ENCODE measurements at regions not wholly inside any gene's neighbourhood (a gene's known extent, or its start where the extent isn't known, plus 50 kb on each side); places are given as distances from the start of the nearest gene placed in this dataset.
A peak's percentile ranks its signal among the peaks of the same experiment; 100 is the strongest.

DNA sequence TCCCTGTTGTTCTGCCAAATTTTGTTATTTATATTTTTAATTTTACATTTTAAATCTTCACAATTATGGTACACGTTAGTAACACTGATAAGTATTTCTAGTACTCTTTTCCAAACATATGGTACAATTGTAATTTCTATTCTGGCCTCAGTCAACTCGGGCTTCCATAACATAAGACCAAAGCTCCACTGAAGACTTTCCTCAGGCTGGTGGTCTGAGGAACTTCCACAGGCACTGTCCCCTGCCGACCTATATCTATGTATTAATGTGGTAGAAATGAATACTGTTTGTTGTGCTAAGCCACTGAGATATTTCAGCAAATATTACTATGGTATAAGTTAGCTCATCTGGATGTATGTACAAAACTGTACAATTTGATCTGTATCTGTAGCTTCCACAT lies 407.6 kb upstream of the ZNF804A start (continued):
- TF ChIP-seq, protein P1, sequence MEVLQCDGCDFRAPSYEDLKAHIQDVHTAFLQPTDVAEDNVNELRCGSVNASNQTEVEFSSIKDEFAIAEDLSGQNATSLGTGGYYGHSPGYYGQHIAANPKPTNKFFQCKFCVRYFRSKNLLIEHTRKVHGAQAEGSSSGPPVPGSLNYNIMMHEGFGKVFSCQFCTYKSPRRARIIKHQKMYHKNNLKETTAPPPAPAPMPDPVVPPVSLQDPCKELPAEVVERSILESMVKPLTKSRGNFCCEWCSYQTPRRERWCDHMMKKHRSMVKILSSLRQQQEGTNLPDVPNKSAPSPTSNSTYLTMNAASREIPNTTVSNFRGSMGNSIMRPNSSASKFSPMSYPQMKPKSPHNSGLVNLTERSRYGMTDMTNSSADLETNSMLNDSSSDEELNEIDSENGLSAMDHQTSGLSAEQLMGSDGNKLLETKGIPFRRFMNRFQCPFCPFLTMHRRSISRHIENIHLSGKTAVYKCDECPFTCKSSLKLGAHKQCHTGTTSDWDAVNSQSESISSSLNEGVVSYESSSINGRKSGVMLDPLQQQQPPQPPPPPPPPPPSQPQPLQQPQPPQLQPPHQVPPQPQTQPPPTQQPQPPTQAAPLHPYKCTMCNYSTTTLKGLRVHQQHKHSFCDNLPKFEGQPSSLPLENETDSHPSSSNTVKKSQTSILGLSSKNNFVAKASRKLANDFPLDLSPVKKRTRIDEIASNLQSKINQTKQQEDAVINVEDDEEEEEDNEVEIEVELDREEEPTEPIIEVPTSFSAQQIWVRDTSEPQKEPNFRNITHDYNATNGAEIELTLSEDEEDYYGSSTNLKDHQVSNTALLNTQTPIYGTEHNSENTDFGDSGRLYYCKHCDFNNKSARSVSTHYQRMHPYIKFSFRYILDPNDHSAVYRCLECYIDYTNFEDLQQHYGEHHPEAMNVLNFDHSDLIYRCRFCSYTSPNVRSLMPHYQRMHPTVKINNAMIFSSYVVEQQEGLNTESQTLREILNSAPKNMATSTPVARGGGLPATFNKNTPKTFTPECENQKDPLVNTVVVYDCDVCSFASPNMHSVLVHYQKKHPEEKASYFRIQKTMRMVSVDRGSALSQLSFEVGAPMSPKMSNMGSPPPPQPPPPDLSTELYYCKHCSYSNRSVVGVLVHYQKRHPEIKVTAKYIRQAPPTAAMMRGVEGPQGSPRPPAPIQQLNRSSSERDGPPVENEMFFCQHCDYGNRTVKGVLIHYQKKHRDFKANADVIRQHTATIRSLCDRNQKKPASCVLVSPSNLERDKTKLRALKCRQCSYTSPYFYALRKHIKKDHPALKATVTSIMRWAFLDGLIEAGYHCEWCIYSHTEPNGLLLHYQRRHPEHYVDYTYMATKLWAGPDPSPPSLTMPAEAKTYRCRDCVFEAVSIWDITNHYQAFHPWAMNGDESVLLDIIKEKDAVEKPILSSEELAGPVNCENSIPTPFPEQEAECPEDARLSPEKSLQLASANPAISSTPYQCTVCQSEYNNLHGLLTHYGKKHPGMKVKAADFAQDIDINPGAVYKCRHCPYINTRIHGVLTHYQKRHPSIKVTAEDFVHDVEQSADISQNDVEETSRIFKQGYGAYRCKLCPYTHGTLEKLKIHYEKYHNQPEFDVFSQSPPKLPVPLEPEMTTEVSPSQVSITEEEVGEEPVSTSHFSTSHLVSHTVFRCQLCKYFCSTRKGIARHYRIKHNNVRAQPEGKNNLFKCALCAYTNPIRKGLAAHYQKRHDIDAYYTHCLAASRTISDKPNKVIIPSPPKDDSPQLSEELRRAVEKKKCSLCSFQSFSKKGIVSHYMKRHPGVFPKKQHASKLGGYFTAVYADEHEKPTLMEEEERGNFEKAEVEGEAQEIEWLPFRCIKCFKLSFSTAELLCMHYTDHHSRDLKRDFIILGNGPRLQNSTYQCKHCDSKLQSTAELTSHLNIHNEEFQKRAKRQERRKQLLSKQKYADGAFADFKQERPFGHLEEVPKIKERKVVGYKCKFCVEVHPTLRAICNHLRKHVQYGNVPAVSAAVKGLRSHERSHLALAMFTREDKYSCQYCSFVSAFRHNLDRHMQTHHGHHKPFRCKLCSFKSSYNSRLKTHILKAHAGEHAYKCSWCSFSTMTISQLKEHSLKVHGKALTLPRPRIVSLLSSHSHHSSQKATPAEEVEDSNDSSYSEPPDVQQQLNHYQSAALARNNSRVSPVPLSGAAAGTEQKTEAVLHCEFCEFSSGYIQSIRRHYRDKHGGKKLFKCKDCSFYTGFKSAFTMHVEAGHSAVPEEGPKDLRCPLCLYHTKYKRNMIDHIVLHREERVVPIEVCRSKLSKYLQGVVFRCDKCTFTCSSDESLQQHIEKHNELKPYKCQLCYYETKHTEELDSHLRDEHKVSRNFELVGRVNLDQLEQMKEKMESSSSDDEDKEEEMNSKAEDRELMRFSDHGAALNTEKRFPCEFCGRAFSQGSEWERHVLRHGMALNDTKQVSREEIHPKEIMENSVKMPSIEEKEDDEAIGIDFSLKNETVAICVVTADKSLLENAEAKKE (CRISPR knock-in tag; IDR thresholded peaks at IDR 0.05), result no peak
- TF ChIP-seq STAT1 (IDR thresholded peaks at IDR 0.05; ENCODE audit: unreplicated experiment), result no peak
- TF ChIP-seq, protein P2, sequence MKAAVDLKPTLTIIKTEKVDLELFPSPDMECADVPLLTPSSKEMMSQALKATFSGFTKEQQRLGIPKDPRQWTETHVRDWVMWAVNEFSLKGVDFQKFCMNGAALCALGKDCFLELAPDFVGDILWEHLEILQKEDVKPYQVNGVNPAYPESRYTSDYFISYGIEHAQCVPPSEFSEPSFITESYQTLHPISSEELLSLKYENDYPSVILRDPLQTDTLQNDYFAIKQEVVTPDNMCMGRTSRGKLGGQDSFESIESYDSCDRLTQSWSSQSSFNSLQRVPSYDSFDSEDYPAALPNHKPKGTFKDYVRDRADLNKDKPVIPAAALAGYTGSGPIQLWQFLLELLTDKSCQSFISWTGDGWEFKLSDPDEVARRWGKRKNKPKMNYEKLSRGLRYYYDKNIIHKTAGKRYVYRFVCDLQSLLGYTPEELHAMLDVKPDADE (IDR thresholded peaks at IDR 0.05), result no peak

DNA sequence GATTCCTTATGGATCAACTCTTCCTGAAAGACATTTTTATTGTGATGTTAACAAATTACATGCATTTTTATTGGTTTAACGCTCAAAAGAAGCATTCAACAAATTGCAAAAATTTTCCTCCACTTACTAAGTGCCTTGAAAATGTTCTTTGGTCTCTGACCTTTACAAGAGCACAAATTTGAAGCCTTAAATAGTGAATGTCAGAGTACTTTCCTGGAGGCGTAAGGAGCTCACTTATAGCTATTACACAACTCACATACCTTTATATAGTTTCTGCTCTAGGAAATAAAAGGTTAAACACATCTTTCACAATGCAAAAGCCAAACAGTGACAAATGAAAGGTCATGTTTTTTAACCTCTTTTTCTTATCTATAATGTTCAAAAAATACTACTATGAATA lies 405.7 kb upstream of the ZNF804A start:
- no peaks in the 10 kb centered on the region for H4K20me1 ChIP-seq (replicated peaks; ENCODE audit: insufficient read depth)

More for the DNA sequence above, 405.7 kb upstream of the ZNF804A start:
- Mint-ChIP-seq H3K4me3 (no peak overlapping the region), H3K27ac (no peak overlapping the region), H3K4me1 (peaks cover 3% of the 10 kb centered on the region), H3K27me3 (ENCODE audit: insufficient read depth, low read depth, poor library complexity) (no peaks in the 10 kb centered on the region), H3K36me3 (ENCODE audit: low read depth) (no peaks in the 10 kb centered on the region), H3K9me3 (no peaks in the 10 kb centered on the region)
- no peak overlapping the region for H3K4me2 ChIP-seq
- H3K36me3 ChIP-seq (ENCODE audit: insufficient read depth), result no peaks in the 10 kb centered on the region
- H3K4me1 ChIP-seq (ENCODE audit: insufficient read depth), result peaks cover 7% of the 10 kb centered on the region; the same call in 1 of the 2 replicates
- H3K27me3 ChIP-seq (ENCODE audit: insufficient read depth), result no peaks in the 10 kb centered on the region
- DNase-seq (ENCODE audit: low spot score) (peak; percentile 4), ATAC-seq (no peak)
- no peaks in the 10 kb centered on the region for H3K79me2 ChIP-seq (replicated peaks; ENCODE audit: insufficient read depth)
- H3K9me2 ChIP-seq (ENCODE audit: insufficient read depth), result no peaks in the 10 kb centered on the region
- TF ChIP-seq EZH2phosphoT487 (IDR thresholded peaks at IDR 0.05; ENCODE audit: unreplicated experiment) (no peak), JUNB (IDR thresholded peaks at IDR 0.05; ENCODE audit: unreplicated experiment) (no peak), POLR2AphosphoS5 (IDR thresholded peaks at IDR 0.05; ENCODE audit: low read depth) (no peak), EZH2 (IDR thresholded peaks at IDR 0.05; ENCODE audit: low read depth, unreplicated experiment) (no peak), ZNF114 (CRISPR knock-in tag; IDR thresholded peaks at IDR 0.05) (no peak), CREB1 (CRISPR knock-in tag; IDR thresholded peaks at IDR 0.05; ENCODE audit: low read depth) (no peak)
- TF ChIP-seq, protein P2 (IDR thresholded peaks at IDR 0.05), result no peak
- TF ChIP-seq, protein P3, sequence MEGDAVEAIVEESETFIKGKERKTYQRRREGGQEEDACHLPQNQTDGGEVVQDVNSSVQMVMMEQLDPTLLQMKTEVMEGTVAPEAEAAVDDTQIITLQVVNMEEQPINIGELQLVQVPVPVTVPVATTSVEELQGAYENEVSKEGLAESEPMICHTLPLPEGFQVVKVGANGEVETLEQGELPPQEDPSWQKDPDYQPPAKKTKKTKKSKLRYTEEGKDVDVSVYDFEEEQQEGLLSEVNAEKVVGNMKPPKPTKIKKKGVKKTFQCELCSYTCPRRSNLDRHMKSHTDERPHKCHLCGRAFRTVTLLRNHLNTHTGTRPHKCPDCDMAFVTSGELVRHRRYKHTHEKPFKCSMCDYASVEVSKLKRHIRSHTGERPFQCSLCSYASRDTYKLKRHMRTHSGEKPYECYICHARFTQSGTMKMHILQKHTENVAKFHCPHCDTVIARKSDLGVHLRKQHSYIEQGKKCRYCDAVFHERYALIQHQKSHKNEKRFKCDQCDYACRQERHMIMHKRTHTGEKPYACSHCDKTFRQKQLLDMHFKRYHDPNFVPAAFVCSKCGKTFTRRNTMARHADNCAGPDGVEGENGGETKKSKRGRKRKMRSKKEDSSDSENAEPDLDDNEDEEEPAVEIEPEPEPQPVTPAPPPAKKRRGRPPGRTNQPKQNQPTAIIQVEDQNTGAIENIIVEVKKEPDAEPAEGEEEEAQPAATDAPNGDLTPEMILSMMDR (conservative IDR thresholded peaks at IDR 0.05; ENCODE audit: low read depth in 2 of 2), result no peak
- TF ChIP-seq, protein P4, sequence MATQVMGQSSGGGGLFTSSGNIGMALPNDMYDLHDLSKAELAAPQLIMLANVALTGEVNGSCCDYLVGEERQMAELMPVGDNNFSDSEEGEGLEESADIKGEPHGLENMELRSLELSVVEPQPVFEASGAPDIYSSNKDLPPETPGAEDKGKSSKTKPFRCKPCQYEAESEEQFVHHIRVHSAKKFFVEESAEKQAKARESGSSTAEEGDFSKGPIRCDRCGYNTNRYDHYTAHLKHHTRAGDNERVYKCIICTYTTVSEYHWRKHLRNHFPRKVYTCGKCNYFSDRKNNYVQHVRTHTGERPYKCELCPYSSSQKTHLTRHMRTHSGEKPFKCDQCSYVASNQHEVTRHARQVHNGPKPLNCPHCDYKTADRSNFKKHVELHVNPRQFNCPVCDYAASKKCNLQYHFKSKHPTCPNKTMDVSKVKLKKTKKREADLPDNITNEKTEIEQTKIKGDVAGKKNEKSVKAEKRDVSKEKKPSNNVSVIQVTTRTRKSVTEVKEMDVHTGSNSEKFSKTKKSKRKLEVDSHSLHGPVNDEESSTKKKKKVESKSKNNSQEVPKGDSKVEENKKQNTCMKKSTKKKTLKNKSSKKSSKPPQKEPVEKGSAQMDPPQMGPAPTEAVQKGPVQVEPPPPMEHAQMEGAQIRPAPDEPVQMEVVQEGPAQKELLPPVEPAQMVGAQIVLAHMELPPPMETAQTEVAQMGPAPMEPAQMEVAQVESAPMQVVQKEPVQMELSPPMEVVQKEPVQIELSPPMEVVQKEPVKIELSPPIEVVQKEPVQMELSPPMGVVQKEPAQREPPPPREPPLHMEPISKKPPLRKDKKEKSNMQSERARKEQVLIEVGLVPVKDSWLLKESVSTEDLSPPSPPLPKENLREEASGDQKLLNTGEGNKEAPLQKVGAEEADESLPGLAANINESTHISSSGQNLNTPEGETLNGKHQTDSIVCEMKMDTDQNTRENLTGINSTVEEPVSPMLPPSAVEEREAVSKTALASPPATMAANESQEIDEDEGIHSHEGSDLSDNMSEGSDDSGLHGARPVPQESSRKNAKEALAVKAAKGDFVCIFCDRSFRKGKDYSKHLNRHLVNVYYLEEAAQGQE (IDR thresholded peaks at IDR 0.05; ENCODE audit: unreplicated experiment), result no peak
- no peak overlapping the region for H2AFZ ChIP-seq
- no peak overlapping the region for H3K4me3 ChIP-seq
- H3F3A ChIP-seq (replicated peaks; ENCODE audit: low read depth), result no peaks in the 10 kb centered on the region
- no peak overlapping the region for H3K27ac ChIP-seq (ENCODE audit: low read depth)

All from GM23338 (cell line).